Anterior cingulate cortex (tissue), 58 donors: ENCODE measurements at regions not wholly inside any gene's neighbourhood (a gene's known extent, or its start where the extent isn't known, plus 50 kb on each side); places are given as distances from the start of the nearest gene placed in this dataset.

Experiments
- DNase-seq, 58 donors: peaks; one replicate each; lab custom pipeline; 2025; lab: John Stamatoyannopoulos, UW

GRCh38 chrX:132568291-132568690 lies 79.5 kb upstream of the MBNL3 start:
- DNase-seq, result peak in 1 of 58 donors; percentile 0

GRCh38 chrX:132565273-132565672 lies 76.4 kb upstream of the MBNL3 start:
- no peak for DNase-seq

DNA sequence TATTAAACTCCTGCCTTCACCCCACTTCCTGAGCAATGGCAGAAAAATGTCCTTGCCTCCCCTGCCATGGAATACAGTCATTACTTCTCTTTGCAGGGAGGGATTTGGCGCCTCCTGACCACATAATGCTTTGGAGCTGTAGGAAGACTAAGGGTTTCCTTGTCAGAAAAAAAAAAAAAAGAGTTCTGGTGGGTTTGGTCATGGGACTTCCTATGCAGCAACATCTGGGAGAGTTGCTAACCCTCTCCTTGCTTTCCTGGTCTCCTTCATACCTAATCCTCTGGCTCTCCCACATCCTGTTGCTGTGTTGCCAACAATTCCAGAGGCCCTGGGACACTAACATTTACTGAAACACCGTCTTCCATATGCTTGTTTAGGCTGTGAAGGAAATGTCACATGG lies 75.1 kb upstream of the MBNL3 start:
- DNase-seq, result no peak

DNA sequence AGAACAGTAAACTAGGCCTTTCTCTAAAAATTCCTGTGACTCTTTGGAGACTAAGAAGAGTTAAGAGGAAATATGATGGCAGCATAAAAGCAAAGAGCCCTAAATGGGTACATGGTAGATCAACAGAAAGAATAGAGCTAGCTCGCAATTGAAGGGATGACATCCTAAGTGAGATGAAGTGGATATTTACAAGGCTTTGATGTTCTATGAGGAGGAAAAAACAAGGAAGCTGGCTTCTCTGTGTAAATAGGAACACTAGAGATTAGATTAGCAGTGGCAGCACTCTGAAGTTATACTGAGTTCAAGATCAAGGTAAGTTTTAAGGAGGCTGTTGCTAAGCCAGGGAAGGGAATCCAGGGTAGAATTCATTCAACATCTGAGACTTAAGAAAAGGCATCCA lies 73.1 kb upstream of the MBNL3 start:
- DNase-seq, result no peak

DNA sequence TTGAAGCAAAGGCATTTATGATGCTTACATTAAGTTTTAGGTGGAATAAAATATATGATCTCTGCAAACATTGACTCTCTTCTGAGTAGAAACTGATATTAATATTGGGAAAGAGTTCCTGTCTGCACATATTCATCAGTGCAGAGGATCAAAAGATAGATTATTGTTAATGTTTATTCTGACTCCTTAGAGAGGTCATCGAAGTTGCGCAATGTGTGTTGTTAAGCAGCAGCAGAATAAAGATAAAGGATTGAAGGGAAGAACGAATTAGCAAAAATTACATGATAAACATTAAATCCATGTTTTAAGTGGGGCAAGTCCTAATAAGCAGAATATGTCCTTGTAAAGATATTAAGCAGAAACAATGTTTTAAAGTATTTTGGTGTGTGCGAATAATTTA lies 72.6 kb upstream of the MBNL3 start:
- no peak for DNase-seq

DNA sequence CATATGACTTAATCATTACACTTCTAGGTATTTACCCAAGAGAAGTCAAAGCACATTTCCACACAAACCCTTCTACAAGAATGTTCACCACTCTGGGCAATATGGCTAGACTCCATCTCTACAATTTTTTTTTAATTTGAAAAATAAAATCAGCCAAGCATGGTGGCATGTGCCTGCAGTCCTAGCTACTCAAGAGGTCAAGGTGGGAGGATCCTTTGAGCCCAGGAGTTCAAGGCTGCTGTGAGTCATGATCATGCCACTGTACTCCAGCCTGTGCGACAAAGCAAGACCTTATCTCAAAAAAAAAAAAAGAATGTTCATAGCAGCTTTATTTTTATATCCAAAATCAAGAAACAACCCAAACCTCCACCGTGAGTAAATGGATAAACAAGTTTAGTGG lies 70.3 kb upstream of the MBNL3 start:
- DNase-seq, result no peak

- DNase-seq, result no peak
Measured at GRCh38 chrX:132539611-132540010, 50.8 kb upstream of the MBNL3 start.
